ENCODE measurements at regions not wholly inside any gene's neighbourhood (a gene's known extent, or its start where the extent isn't known, plus 50 kb on each side); places are given as distances from the start of the nearest gene placed in this dataset.
"Not testable (repeated sequence)": the region's sequence is repeated elsewhere in the genome, so short reads cannot be mapped to it uniquely, and the experiment has no call there.

DNA sequence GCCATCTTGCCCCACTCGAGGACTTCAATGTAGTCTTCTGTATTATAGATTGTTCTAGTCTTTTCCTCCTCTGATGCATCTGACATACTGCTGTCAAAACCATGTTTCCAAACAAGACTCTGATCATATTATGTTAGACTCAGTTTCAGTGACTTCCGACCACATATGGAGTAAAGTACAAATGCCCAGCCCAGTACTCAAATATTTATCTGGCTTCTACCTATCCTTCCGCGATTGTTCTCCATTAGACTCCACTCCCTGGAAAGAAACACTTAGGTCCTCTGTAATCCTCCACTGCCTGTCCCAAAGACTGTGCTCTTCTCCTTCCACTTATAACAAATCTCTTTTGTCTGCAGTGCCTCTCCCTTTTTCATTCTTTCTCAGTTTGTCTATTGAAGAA is 439.5 kb downstream of the EFNB2 start:
- DNase-seq (ENCODE audit: low spot score) = no peak

DNA sequence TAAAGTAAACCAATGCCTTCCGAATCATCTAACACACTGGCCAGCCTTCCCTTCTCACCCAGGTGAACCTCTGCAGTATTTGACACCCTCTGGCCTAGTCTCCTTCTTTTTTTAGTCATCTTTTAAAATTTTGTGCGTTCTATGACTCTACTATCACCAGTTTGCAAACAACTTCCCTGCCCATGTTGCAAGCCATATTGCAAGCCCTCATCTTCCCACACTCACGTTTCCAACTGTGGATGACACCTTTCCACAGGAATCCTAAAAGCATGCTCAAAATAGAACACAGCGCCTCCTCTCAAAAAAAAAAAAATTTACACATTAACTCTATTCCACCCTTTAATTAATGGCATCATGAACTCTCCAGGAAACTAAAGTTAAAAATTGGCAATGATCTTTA is 440.1 kb downstream of the EFNB2 start:
- no peak for DNase-seq (ENCODE audit: low spot score)

DNA sequence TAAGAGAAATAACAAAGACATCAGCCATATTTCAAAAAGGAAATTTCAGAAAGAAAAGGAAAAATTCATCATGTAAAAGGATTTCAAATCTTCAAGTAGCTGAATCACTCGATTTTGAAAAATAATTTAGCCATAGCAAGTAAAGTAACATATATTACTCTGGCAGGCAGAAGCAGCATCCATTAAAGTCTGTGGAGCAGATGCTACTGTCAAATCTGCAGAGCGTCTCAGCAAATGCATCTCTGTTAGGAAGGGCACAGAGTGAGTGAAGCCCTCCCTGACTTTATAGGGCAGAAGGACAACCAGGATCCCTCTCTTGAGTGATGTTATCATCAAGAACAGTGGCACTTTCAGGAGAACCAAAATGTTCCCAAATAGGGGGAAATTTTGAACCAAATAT is 445.5 kb downstream of the EFNB2 start:
- DNase-seq (ENCODE audit: low spot score) = no peak

DNA sequence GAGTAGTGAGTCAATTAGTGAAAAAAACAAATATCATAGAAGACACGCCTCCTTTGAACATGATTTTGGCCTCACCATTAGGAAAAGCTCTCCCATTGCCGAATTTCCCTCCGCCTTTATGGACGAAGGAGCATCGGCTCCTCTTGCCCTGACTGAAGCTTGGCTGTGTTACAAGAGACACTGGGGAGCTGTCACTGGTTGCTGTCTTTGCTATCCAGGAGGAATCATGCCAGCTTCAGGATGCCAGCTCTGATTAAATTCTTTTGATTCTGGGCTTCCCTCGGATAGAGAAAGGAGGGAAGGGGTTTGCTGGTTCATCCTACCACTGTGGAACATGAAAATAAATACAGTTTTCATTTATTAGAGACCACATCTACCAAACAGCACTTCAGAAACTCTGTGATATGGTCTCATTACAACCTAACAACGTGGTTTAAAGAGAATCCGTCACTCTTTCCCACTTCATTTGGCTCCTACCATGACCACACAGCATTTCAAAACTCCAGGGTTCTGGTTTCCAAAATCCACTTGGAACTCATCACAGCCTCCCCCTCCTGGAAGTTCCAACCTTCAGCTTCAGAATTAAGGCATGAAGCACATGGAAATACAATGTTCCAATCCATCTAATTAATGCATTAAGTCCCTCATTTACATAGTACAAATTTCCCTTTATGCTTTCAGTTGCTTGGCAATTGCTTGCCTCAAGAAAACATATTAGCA is 446.0 kb downstream of the EFNB2 start:
- DNase-seq (ENCODE audit: low spot score) = no peak

DNA sequence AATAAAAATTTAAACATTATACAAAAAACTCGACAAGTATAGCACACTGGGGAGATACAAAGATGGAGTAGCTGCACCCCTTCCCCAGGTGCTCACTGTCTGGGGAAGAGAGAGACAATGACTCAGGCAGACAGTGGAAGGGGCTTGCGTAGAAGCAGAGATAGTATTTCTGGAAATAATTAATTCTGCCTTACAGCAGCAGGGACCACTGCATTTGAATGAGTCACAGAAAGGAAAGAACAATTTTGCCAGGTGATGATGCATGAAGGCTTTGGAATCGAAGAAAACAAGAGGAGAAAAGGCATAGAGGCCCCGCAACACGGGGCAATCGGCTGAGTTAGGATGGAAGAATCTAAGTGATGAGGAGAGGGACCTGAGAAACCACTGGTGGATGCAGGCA is 447.4 kb downstream of the EFNB2 start:
- DNase-seq (ENCODE audit: low spot score) = no peak

DNA sequence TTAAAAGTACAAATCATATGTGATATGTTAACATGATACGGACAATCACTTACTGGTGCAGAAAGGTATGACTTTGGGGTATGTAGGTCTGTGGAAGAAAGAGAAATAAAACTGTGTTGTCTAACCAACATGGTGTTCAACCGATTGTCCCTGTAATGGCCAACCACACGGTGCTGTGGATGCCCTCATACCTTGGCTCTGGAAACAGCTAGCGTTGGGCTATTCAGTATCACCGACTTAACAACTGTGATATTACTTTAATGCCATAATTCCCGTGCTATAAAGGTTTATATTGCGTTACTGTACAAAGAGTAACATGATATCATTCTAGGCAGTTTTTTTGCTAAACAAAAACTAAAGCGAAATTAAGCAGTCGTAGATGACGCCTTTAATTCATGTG is 448.3 kb downstream of the EFNB2 start:
- DNase-seq (ENCODE audit: low spot score) = no peak

DNA sequence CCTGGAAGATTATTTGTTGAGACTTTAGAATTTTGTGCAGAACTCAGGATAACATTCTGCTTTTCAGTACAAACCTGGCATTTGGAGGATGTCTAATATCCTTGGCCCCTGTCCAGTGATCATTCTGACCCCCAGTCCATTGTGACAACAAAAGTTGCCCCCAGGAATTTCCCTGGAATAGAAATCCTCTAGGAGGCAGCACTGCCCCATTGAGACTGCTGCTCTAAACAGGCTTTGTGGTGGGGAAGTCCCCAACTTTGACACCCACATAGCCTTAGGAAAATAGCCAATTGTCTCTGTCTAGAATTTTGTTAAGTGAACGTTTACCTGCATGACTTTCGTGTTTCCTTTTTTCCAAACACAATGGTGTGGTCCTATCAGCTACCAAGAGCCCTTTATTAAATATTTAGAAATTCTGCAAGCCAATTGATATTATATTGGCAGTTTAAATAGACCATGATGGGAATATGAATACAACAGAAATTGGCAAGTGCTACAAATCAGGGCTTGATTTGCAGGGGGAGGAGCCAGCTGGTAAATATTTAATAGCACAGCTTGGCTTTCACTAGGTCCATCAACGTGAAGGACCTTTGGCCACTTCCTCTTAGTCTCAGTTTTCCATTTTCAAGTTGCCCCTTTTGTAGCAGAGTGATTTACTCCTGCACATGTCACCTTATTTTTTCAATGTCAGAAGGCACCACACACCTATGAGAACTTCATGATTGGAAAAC is 451.7 kb downstream of the EFNB2 start:
- DNase-seq (ENCODE audit: low spot score) = no peak

DNA sequence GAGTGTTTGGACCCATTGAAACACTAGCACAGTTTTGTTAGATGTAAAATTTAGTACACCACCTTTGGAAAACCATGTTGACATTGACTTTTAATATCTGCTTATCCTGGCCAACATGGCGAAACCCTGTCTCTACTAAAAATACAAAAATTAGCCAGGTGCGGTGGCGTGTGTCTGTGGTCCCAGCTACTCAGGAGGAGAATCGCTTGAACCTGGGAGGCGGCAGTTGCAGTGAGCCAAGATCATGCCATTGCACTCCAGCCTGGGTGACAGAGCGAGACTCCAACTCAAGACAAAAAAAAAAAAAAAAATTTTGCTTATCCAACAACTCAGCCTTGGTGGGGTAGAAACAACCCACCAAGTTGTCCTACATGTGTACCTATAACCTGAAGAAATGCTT is 454.2 kb downstream of the EFNB2 start:
- not testable (repeated sequence) for DNase-seq (ENCODE audit: low spot score)

DNA sequence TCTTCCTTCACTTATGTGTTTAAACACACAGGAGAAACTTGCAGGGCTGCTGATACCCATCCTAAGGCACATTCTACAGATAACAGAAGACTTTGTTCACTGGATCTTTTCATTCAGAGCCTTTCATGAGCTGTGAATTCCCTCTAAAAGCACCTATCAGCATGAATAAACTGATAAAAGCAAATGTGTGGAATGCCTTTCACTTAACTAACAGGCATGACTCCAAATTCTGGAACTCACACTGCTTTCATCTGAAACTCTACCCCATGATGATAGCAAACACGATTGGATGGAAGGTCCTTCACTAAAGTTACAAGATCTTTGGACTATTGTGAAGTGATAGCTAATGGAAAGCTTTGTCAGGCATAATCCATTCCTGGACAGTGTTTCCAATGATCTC is 457.3 kb downstream of the EFNB2 start:
- no peak for DNase-seq (ENCODE audit: low spot score)

DNA sequence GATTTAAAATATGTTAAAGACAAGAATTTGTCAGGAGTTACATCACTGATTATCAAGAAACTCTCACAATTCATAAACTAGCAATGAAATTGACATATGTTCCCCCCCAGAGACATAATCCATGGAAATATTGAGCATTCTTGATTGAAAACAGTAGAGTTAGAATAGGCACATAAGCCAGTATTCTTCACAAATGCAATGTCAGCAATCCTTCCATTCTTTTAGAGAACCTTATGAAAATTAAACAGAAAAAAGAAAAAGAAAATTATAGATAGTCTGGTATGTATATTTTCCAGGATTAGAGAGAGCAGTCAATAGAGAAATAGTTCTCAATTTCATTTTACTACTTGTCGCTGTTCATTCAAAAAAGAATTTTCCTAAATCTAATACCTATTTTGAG is 458.4 kb downstream of the EFNB2 start:
- no peak for DNase-seq (ENCODE audit: low spot score)

DNA sequence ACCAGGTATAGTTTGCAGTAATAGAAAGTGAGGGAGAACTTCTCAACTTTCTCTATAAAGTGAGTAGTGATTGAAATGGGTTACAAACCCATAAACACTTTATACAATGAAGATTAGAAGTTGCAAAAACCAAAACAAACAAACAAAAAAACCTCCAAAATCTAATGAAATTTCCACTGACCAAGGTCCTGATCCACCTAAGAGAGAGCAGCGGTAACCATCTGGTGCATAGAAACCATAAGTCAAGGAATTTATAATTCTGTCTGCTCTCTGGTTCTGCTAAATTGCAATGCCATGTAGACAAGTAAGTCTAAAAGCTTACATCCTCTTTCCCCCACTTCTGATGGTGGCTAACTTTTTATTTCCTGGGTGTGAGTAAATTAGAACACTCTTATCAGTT is 463.4 kb downstream of the EFNB2 start:
- DNase-seq (ENCODE audit: low spot score) = no peak

DNA sequence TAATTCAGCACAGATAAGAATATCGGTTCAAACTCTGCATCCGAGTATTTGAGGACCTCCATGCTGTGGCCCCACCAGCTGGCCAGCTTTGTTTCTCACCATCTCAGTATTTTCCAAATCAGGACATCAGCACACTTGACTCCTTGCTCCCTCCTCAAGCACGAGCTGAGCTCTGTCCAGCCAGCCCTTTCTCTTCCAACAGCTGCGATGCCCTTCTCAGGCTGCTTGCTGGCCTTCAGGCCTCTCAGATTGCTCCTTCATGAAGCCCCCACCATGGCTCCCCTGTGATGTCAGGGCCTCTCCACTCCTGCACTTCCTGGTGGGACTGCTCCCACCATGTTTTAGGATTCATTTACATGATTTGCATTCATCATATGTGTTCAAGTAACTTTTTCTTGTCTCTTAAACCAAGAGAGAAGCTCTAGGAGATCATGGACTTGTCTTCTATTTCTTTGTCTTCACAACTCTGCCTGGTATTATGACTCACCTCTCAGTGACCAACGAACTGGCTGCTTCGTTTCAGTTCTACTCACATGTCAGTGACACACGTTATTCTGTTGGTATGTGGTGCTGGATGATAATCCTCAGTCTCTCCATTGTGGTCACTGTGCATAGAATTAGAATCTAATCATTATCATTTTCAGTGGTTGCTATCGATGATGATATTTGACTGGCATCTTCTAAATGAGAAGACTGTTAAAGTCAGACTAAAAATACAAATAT is 471.7 kb downstream of the EFNB2 start:
- DNase-seq (ENCODE audit: low spot score) = no peak

DNA sequence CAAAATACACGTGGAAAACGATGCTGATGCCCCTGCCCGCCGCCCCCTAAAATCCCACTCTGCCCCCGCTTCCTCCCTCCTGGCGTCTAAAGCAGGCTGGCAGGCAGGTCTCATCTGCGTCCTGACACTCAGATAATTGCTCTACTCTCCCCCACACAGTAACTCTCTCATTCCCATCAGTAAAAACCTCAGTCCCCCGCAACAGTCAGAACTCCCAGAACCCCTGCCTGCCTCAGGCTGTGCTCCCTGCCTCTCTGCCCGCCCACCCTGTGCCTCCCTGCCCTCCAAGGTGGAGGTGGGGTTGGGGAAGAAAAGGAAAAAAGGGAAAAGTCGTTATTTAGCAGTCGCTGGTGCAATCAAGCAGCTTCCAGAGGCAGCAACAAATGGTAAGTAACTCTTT is 473.7 kb downstream of the EFNB2 start:
- no peak for DNase-seq (ENCODE audit: low spot score)

DNA sequence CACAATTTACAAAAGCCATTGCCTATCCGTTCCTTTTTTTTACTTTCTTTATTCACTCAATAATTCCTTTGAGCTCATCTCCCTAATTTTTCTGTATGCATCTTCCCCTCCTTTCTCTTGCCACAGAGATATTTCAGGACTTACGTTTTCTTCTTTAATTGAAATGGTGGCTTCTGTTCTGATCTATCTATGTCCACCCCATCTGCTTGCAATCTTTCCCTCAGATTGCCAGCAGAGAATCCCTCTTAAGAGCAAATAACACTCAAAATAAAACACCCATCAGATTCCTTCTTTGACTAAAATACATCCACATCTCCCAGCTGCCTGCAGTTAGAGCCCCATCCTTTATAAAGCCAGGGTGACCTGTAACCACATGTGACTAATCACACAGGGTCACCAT is 478.6 kb downstream of the EFNB2 start:
- DNase-seq (ENCODE audit: low spot score) = no peak

DNA sequence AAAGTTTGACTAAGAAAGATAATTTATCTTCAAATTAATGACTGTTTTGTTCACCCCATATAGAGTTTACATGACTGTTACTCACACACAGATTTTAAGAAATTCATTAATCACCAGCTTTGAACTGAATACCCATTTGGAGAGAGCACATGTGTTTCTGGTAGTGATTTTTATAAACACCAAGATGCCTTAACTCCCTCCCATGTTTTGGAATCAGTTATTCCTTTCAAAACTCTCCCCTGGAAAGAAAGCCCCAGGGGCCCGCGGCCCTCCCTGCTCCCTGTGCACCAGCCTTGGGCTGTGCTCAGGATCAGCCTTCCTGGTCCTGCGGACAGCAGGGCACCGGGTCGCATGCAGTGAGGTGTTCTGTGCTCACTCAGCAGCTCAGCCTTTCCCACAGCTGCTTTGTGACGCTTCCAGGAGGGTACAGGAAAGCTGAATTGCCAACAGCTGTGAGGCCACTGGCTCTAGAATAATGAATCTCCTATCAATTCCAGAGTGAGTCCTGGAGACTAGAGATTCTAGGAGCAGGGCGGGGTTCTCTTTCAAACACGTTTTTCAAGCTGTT is 483.2 kb downstream of the EFNB2 start:
- no peak for DNase-seq (ENCODE audit: low spot score)

DNA sequence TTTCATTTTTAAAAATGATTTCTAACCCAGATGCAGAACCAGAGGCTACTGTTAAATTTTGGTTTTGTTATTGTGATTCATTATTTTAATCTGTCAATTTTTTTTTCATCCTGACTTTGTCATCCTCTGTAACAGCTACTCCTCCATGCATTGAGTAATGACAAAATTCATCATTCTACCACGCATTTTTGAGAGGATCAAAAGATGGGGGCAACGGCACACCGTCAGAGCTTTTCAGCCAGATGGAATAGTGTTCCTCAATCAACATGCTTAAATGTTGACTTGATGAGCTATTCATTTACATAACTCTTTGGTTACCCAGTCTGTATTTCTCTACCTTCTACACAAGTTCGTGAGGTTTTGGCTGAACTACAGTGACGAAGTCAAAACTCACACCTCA is 486.3 kb downstream of the EFNB2 start:
- no peak for DNase-seq (ENCODE audit: low spot score)

DNA sequence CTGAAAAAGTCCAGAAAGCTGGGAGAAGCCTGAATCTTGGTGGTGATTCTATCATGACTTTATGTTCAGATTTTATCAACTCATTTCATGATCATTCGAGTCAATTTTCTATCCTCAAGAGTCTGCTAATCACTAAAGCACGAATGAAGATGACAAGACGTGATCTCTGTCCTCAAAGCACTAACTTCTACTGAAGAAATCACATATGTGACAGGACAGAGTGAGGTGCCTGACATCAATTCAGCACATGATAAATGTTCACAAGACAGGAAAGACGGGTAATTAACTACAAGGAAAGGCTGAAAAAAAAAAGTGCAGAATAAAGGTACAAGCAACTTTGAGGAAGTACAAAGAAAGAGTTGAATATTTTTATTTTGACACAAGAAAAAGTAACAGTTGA is 487.1 kb downstream of the EFNB2 start:
- DNase-seq (ENCODE audit: low spot score) = no peak

DNA sequence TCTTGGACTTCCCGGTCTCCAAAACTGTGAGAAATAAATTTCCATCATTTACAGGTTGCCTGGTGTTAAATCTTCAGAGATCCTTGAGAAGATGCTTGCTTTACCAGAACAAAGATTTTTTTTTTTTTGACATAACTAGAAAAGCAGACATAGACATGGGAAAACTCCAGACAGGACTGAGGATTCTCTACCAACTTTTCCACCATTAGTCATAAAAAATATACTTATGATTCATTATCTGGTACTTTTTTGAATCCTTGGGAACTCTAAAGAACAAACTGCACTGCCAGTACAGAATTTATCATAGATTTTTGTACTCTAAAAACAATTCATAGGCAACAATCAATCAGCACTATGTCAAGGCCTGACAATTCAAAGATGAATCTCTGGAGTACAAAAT is 487.6 kb downstream of the EFNB2 start:
- no peak for DNase-seq (ENCODE audit: low spot score)

DNA sequence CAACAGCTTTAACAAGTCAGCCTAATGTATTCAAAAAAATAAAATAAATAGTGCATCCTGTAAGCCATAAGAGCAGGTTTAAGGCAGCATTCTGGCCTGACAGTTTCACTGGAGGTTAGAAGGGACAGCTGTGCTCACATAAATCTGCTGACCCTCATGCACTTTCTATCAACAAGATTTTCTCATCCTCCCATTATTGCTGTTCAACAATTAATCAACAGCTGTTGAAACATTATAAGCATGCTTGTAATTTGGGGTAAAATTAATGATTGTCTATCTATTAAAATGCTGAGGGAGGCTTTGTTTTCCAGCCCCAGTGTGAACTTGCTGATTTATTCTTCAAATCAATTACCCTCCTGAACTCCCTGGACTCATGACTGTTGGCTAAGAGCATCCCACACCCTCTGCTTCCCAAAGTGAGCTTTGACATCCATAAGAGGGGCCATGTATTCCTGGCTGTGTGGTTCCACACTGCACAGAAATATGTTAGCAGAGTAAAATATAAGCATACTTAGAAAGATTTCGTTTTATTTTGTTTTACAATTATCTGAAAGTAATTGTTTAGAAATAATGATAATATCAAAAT is 492.4 kb downstream of the EFNB2 start:
- DNase-seq (ENCODE audit: low spot score) = no peak

DNA sequence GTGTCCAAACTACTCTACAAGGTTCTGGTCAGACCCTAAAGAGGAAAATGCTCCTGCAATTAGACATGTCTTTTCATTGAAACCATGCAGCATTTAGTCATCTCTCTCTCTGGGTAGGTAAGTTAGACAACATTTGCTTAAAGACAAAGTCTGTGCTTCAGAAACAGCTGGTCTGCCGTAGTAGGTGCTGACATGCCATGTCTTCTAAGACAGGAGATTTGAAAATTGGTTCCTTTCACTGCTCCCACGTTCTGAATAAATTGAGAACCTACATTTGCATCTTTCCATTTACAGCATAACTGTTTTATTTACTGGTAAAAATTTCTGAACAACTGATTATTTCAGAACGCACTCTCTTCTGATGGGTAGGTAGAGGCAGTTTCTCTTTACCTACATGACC is 494.0 kb downstream of the EFNB2 start:
- no peak for DNase-seq (ENCODE audit: low spot score)

DNA sequence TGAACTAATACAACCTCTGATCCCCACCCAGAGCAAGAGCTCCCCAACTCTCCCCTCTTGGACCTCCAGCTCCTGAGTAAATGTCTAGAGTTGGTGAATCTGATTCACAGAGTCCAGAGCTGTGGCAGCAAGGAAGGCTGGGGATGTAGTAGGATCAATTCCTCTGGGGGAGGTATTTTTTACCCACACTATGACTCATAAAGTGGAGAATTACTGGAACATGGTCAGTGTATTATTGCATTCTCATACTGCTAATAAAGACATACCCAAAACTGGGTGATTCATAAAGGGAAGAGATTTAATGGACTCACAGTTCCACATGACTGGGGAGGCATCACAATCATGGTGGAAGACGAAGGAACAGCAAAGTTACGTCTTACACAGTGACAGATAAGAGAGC is 496.7 kb downstream of the EFNB2 start:
- no peak for DNase-seq (ENCODE audit: low spot score)

DNA sequence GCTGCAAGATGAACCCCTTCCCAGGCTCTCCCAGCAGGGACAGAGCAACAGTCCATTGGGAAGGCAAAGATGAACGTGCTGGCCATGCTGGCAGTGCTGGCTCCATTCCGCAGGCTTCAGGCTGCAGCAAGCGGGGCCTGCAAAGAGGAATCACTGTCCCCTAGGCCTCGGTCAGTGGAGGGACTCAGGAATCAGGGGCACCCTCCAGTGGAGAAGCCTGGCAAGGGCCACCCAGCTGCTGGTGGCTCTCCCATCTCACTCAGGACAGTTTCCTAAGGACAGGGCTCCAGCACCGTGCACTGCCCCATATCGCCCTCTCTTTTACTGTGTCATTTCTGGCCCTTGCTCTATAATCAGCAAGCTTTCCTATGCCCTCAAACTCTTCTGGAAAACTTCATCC is 498.6 kb downstream of the EFNB2 start:
- DNase-seq (ENCODE audit: low spot score) = no peak

DNA sequence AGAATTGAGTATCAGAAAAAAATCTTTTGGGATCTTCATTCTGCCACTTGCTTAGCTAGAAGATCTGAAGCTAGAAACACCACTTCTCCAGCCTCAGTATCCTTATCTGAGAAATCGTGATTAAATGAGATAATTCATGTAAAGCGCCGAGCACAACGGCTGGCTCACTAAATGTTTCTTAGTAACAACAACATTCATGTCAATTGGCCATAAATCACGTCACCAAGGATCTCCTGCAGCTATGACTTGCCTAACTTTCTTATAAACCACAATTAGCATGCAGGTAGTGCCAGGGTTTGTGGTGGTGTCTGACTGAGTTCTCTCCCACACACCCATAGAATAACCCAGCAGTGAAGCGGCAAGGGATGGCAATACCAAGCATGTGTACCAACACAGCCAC is 501.3 kb downstream of the EFNB2 start:
- no peak for DNase-seq (ENCODE audit: low spot score)
